NCI-H82 (cell line): ENCODE measurements at regions not wholly inside any gene's neighbourhood (a gene's known extent, or its start where the extent isn't known, plus 50 kb on each side); places are given as distances from the start of the nearest gene placed in this dataset.

Source experiments
- DNase-seq: peaks from one replicate; lab custom pipeline; 2025; lab: John Stamatoyannopoulos, UW

DNA sequence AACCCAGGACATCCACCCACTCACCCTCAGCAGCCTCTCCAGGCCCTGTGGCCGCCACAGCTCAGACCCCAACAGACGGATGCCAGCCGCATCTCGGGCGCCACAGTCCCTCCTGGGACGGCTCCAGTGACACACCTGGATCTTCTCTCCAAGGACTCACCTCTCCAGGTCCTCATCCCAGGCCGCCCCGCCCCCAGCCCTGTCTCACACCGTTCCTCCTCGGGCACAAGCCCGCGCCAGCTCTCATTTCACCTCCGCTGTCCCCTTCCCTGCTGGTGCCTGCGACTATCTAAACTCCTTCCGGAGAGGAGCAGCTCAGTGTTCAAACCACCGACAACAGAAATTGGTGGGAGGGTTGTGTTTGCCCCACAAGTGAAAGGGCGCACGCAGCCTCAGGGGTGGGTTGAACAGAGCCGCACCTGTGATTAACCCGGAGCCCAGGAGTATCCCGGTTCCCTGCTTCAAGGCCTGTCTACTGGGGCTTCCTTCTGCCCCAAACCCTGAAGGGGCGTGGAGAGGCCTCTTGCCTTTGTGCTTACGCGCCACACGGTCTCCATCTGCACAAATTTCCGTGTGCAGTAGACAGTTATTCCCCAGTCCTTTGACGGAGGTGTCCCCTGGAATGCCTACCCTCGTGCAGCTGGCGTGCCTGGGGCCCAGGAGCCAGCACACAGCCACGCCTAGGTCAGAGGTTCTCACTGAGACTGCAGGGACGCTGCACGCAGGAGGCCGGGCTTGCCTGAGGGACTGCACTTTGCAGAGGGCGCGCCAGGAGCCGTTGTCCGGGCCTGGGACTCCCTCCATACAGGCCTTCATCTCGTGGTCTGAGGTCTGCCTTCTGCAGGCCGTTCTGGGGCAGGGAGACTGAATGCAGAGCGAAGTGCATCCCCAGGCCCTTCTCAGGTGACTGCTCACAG is 232.7 kb downstream of the DLL1 start:
- DNase-seq: no peak

DNA sequence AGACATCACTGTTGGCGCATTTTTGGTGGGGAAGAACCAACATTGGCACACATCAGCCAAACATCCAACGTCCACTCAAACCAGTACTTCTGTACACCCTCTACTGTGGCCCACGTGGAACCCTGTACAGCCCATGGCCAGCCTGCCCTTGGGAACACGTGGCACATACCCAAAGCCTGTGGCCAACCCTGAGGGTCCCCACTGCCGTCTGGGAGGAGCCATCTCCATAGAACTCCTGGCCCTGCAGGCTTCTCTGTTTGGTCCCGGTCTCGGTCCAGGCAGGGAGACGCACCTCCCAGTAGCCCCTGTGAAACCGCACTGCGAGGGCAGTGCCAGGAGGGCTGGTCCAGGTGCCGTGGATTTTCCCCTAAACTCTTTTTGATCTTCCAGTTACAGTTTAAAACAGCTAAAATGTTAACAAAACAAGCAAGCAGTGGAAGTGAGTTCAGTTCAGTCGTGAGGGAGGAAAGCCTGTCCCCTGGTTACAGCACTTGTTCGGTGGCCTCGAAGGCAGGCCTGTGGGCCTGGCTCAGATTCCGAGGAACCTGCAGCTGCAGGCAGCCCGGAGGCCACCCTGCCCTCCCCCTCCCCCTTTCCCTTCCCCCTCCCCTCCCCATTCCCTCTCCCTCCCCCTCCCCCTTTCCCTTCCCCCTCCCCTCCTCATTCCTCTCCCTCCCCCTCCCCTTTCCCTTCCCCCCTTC is 233.7 kb downstream of the DLL1 start:
- DNase-seq: no peak

DNA sequence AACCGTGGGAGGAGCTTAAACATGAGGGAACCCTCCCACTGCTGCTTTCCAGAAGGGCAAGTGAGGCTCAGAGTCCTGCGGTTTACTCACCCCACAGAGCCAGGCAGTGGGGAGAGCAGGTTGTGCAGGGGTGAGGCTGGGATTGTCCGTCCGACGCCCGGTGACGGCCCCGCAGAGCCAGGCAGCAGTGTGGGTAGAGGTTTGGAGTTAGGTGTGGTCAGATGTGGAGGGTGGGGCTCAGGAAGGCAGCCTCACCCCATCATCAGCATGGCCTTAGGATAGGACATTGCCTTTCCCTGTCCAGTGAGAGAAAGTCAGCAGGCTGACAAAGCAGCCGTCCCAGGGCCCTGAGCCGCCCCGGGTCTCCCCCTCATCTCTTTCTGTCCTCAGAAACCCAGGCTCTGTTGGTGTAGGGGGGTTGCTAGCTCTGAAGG is 234.6 kb downstream of the DLL1 start:
- DNase-seq: no peak

DNA sequence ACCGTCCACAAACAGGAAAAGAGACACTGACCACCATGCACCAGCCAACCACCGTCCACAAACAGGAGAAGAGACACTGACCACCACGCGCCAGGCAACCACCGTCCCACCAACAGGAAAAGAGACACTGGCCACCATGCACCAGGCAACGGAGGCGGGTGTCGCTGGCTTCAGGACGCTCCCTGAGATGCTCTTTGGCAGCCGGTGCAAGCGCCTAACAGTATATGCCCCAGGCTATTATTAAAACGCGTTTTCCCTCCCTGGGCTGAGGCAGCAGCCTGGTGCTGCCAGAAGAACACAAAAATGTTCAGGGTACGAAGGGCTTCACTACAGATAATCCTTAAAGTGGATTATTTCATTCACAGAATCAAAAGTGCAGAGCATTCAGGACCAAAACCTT is 235.1 kb downstream of the DLL1 start:
- DNase-seq: peak; percentile 70

DNA sequence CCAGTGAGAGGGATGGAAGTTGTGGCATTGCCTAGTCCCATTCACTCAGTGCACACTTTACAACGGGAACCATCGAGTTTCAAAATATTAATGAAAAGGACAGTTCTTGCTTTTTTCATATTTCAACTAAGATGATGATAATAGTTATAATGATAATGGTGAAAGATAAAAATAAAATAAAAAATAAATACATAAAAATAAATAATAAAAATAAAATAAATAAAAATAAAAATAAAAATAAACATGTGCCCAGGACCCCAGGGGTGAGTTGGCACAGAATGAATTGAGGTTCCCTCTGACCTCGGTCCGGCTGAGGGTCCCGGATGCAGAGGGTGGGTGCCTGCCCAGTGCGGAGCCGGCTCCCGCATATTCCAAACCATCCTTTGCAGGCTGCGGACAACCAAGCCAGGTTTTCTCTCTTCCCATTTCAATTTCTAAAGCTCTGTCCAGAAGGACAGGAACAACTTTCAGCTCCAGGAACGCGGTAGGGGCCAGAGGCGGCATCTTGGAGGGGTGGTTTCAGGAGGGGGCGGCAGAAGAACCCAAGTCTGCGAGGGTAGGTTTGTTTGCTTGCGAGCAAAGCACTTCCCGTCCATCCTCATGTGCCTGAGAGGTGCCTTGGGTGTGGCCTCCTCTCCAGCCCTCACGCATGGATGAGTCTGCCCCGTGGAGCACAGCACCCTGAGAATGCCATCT is 236.8 kb downstream of the DLL1 start:
- no peak for DNase-seq

DNA sequence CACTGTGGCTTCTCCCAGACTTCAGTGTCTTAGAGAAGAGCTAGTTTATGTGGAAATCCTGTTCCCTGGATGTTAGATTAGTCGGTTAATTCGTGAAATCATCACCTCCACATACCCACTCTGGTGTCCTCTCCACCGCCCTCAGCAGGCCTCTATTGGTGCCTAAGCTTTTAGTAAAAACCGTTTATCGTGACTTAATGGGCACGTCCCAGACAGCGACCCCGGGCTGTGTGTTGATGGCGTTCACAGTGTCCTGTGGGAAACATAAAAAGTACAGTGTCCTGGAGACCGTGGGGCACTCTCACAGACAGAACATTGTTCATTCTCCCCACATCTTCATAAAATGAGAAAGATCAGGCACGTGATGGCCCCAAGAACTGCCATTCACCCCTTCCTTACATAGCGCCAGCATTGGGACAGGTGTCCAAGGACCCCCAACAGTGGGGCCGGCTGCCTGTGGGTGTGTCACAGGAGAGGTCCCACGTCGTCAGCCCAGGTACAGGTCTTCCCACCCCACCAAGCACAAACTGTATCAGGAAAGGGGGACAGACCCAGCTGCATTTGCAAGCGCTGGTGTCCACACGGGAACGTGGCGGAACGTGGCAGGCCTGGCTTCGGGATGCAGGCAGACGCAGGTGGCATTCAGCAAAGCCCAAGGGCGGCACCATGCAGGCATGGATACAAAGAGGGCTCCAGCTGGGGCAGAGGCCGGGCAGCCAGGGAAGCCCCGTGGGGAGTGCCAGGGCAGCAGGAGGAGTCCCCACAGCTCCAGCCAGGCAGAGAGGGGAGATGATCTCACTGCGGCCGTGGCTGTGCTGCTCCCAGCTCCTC is 237.7 kb downstream of the DLL1 start:
- no peak for DNase-seq

DNA sequence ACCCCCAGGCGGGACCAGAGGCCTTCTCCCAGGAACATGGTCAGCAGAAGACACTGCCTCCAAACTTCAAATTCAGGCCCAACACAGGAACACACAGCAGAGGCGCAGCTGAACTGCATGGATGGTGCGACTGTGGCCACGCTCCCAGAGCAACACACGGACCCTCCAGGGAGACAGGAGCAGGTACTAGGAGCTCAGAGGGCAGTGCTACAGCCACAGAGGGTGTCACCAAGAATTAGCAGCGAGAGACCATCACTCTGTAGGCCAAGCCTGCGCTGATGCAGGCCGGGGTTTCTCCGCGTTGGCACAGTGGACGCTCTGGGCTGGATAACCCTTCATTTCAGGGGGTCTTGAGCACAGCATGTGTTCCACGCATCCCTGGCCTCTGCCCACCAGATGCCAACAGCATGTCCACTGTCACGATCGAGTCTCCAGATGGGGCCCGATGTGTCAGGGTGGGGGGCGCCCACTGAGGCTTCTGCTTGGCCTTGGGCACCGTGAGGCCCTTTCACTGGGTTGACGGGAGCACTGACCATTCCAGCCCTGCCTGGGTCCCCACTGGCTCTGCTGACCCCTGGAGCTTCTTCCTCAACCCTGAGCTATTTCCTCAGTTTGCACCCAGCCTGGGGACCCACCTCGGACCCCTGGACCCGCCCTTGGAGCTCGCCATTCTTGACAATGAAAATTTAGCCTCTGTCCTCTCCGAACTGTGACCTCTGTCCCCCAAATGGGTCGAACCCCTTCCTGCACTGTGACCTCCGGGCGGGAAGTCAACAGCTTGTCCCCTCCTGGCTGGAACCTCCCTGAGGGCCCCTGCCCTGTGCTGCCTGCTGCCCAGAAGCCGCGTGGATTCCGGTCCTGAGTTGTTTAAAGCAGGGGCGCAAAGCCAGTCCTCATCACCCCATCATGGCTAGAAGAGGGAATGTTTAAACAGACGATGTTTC is 239.4 kb downstream of the DLL1 start:
- no peak for DNase-seq

DNA sequence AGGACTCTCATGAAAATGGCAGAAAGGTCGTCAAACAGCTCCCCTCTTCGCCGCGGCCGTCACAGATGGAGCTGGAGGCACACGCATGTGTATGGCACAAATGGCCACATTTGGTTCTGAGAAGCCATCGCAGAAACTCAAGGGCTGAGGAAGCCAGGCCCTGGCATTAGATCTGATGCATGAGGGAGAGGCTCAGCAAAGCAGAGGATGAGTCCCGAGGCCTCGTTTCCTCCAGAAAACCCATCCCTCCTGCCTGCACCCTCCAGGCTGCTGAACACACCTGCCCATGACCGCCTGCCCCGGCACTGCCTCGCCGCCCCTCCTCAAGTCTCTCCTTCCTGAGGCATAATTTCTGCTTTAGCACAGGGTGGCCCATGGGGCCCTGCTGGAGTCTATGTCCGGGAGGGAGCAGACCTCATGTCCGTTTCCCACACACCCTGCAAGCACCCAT is 240.3 kb downstream of the DLL1 start:
- DNase-seq: no peak

DNA sequence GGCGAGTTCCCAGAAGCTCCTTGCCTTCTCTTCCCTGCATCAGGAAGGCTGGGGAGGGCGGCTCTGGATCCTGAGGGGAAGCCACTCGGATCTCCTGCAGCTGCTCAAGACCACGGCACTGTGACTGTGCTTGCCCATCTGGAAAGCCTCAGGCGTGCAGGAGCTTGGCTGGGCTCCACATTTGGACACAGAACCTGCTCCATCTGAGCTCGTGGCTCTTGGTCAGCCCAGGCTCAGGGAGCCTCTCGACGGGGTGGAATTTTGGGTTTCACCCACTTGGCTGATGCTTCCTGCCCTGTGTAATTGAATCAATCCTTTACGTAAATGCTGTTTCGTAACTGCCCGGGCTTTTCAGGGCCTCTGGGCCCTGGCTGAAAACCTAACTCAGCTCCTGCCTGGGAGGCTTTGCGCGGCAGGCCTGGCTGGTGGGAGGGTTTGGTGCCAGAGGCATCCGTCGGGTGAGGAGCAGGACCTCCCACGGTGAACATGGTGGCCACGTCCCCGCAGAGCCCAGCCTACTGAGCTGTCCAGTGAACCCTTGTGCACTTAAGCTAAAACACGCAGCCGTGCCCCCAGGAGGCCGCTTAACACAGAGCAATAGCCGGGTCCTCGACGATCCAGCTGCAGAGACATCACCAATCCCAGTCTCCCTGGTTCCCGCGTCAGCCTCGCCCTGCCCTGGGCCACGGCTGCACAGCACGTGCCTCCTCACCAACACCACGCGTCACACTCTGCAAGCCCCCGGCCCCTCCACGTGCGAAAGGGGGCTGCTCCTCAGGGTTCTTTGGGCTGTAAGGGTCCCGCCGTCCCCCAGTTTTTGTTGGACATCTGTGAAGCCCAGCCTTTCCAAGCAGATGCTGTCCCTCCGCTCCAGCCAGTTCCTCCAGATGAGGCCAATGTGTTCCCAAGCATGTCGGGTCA is 241.0 kb downstream of the DLL1 start:
- no peak for DNase-seq

DNA sequence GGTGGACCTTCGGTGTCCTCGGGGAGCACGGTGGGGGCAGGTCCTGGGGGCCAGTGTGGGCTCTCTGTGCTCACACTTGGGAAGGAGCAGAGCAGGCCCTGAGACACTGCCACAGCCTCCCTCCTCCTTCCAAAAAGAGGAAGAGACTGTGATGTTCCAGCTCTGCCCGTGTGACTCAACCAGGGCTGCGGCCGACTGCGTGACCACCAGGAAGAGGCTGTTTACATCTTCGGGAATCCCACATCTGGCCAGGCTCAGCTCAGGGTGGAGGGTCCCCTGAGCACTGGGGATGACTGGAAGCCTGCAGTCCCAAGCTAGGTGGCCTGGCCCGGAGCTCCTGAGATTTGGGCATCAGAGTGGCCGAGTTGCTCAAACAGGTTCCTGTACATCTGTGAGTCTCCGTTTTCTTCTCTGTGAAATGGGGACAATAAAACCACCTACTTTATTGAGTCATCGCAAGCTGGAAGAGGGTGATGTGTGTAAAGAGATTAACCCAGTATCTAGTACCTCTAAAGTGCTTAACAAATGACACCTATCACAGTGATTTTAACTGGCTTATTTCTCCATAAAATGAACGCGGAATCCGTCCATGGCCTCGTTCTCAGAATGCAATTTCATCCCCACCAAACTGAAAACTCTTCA is 242.1 kb downstream of the DLL1 start:
- DNase-seq: no peak

DNA sequence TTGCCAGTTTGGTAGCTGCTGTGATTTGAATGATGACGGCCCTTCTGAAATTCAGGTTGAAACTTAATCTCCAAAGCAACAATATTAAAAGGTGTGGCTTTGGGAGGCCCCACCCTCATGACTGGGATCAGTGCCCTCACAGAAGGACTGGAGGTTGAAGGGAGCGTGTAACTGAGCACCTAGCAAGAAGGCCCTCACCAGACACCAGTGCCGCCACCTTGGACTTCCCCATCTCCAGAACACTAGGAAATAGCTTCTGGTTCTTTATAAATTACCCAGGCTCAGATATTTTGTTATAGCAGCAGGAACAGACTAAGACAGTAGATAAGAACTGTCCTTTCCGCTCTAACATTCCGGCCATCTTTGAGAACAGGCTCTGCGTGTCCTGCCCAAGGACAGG is 243.1 kb downstream of the DLL1 start:
- no peak for DNase-seq

DNA sequence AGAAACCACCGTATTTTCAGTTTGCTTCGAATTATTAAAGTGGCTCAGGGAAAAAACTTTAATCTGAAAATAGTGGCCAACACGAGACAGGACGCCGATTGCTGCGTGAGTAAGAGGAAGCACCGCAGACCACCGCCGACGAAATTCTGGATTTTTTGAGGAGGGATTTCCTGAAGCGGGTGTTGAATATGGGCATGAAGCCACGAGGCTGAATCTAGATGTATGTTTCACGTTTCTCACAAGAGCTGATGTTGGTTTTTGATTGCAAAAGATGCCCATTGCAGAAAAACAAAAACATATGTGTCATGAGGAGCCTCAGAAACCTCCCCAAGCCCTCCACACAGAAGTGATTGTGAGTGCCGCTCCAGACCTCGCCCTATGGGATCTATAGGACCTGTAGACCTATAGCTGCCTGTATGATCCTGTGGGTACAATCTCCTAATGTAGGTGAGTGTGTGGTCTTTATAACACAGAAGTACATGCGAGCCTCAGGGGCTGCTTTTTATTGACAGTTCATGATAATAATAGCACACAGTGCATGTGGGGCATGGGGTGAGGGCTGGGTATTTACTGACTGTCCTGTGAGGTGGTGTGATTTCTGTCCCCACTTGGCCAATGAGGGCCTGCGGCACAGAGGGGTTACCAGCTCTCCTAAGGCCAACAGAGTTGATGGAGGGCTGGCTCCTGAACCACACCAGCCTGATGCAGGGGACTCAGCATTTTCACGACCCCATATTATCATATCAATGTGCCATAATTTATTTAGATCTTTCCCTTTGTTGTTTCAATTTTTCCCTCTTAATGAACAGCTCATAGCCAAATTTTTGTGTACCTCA is 243.9 kb downstream of the DLL1 start:
- DNase-seq: no peak

DNA sequence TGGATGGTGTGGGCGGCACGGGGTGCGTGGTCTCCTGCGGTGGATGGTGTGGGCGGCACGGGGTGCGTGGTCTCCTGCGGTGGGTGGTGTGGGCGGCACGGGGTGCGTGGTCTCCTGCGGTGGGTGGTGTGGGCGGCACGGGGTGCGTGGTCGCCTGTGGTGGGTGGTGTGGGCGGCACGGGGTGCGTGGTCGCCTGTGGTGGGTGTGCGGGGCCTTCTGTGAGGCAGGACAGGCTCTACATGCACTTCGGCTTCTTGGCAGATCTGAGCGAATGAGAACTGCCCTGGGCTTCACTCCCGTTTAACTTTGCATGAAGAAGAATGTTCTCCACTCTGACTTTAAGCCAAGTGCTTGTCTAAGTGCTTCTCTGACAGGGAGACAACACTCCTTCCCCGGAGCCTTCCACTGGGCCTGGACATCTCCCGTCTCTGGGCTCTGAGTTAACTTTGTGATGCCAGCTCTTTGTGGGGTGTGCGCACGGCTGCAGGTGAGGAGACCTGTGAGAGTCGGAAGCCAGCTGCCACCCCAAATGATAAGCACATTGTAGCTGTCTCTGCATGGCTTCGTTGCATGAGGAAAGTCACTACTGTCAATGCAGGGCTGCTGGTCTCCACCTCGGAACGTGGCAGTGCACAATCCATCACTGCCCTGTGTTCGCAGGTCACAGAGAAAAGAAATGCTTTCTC is 244.8 kb downstream of the DLL1 start:
- DNase-seq: no peak

DNA sequence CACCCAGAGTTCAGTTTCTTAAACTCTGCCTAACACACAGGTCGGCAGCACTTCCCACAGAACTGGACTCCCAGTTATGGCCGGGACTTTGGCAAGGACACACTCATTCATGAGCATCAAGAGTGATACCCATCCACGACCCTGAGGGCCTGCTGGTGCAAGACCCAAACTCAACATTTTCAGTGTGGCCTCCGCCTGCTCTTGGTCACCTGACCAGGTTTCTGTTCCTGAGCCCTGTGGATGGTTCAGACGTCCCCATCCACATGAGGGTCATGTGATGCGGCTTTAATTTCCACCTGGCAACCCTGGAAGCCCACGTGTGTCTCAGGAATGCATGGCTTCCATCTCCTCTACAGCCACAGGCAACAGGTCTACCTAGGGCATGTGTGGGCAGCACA is 245.3 kb downstream of the DLL1 start:
- DNase-seq: no peak

DNA sequence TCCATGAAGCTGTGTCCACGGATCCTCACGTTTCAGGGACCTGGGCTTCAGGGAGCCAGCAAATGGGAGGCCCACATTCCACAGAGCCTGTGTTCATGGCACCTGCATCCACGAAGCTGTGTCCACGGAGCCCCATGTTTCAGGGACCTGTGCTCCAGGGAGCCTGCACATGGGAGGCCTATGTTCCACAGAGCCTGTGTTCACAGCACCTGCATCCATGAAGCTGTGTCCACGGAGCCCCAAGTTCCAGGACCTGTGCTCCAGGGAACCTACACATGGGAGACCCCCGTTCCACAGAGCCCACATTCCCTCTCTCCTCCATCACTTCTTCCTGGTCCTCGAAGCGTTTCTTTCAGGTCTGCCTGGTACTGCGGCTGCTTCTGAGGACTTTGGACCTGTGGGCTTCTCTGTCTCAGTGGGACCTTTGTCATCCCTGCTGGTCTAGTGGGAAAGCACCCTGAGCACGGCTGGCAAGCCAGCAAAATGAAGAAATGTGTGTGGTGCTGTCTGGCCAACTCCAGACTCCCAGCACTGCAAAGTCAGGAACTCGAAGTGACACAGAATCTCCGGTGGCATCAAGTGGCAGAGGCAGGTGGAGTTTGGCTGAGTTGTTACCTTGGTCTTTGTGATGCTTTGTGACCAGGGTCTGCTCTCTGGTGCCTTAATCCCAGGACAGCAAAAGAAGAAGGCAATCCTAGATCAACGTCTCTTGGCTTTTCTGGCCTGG is 245.9 kb downstream of the DLL1 start:
- no peak for DNase-seq

DNA sequence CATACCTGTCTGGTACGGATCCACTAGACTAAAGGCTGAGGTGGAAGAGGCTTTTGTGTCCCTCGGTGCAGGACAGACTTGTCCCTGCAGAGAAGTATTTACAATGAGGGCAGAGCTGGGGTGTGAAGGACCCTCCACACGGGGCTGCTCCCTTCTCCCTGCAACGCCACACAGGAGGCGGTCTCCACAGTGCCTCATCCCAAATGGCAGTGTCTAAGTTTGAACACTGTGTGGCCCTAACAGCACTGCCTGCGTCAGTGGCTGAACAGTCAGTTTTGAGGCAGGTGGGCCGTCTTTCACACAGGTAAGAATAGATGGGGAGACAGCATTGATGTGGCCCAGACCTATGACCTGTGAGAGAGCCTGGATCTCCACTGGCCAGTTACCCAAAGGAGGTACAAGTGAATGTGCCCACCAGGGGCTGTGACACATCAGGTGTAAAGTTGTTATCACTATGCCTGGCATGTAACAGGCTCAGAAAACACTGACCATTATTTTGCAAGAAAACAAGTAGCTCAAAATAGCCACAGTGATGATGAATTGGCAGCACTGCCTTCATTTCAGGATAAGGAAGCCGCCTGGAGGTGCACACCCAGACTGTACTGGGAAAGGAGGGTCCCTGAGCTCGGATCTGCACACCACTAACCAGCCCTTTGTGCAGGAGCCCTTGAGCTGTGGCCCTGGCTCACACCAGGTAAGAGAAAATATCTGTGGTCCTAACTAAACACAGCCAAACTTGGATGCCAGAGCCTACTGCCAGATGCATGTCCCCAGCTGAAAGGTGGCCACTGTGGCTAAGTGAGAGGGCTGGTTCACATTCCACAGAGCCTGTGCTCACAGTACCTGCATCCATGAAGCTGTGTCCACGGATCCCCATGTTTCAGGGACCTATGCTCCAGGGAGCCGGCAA is 246.7 kb downstream of the DLL1 start:
- DNase-seq: no peak
